ENCODE measurements at regions not wholly inside any gene's neighbourhood (a gene's known extent, or its start where the extent isn't known, plus 50 kb on each side); places are given as distances from the start of the nearest gene placed in this dataset.
"Not testable (repeated sequence)": the region's sequence is repeated elsewhere in the genome, so short reads cannot be mapped to it uniquely, and the experiment has no call there.

DNA sequence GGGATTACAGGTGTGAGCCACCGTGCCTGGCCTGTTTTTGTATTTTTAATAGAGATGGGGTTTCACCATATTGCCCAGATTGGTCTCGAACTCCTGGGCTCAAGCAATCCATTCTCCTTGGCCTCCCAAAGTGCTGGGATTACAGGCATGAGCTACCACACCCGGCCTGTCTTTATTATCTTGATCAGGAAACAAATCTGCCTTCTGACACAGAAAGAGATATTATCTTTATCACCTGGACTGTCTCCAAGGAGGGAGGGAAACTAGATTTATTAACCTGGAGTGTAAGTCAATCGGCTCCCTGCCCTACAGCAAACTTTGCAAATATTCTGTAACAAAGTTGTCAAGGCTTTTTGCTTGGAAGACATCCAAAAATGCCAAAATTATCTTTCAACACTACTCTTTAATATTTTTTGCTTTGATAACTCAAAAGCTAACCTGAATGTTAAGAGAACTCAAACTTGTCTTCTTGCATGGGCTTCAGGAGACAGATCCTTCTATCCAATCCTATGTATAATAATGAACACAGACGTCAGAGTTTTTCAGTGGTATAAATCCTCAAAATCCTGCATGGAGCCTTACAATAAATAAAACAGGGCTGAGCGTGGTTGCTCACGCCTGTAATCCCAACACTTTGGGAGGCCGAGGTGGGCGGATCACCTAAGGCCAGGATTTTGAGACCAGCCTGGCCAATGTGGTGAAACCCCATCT lies 85.0 kb upstream of the LOC128125822 start:
- no peak for DNase-seq

DNA sequence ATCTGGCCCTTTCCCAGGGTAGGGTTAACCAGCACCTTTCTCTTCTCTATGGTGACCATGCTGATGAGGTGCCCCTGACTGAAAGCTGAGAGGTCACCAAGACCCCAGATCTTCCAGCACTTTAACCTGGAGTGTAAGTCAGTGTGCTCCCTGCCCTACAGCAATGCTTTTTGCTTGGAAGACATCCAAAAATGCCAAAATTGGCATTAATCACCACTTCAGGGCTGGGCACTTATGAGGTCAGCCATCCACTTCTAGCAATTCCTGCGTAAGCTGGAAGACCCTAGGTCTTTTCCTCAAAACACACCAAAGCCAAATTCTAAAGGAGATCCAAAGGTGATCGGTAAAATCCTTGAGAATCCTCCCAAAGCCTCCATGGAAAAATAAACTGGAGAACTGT lies 81.2 kb upstream of the LOC128125822 start:
- no peak for DNase-seq

DNA sequence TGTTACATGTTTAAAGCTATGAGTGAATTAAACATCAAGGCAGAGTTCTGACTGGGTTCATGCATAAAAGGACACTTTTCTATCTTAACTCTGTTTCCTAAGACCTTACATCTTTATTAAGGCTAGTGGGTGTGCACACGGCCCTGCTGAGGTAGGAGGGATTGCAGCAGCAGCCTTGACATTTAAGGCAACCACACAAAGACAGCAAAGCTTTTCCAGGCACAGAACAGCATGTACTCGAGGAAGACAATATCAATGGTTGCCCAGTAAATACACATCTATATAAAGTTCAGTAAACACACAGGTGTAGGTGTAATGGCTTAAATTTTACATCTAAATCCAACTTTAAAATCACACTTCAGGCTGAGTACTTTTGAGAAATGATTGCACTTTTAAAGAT lies 79.8 kb upstream of the LOC128125822 start:
- DNase-seq, result no peak

DNA sequence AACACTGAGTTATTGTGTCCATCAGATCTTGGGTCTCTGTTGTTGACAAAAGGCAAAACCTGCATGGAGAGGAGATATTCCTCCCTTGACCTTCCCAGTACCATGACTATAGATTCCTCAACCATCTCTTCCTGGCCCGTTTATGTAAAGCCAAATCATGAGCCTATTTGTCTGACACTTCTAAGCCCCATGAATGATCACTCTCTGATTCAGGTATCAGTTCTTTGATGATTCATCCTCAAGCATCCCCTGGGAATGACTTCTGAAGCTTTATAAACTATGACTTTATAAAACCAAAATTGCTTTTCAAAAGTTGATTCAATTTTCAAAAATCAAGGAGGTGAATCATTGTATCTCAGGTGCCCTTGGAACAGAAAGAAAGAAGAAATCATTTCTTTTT lies 78.7 kb upstream of the LOC128125822 start:
- DNase-seq, result no peak

DNA sequence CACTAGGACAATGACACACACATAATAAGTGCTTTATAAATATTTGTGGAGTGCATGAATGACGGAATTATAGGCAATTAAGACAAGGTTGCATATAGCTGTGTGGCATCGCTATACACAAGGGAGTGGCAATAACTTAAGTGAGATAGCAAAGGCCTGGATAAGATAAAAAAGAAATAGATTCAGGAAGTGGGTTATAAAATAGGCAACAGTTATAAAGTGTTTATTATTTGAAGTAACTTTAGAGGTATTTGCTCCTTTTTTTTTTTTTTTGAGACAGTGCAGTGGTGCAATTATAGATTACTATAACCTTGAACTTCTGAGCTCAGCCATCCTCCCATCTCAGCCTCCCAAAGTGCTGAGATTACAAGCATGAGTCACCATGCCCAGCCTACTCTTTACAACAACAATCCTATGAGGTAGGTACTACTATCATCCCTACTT lies 75.9 kb upstream of the LOC128125822 start:
- DNase-seq, result no peak

DNA sequence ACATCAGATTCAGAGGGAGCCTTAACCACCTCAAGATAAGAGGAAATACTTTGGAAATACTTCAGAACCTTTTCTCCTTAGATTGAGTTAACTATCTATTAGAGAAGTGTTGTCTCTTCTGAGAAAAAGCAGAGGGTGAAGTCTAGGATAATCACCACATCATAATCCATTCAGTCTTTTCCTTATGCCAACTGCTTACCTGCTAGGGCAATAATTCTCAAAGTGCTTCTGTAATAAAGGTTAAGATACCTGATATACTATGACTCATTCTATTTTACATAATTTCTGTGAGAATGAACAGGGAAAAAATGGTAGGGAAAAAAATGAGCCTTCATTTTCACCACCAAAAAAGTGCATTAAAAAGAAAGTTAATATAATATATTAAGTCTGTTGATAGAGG lies 70.1 kb upstream of the LOC128125822 start:
- no peak for DNase-seq

DNA sequence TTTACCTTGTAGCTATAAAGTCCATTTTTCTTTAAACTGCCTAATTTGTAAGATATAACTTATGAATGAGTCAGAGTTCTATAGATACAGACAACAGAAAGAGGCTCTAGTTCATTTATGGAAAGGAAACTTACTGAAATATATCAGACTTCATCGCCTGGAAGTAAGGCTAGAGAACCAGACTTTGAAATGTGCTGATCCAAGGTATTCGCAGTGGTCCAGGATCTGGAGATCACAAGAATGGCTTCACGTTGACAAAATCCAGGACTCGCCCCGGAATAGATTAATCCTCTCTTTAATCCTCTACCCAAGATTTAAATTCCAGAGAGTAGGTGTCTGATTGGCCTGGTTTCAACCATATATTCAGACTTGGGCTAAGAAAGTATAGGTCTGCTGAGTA lies 69.1 kb upstream of the LOC128125822 start:
- DNase-seq, result no peak

DNA sequence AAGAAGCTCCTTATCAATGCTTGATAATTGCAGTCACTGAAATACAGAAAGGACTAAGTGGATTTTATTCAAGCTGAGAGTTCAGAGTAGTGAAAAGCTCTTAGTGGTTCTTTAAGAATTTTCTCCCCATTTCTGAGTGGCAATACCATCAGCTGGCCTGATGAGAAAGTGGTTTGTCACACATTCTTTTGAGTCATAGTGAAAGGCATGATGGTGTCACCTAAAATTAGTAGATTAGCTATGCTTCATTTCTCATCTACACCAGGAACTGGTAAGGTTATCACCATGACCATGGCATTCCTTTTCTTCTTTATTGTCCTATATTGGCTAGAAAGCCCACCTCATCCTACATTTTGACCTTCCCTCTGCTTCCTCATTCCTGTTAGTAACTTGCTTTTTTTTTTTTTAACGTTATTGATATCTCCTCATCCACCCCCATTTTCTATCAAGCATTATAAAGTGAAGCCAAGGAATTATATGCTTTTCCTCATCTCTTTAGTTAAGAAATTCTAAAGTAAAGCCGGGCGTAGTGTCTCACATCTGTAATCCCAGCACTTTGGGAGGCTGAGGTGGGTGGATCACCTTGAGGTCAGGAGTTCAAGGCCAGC lies 67.4 kb upstream of the LOC128125822 start:
- no peak for DNase-seq

DNA sequence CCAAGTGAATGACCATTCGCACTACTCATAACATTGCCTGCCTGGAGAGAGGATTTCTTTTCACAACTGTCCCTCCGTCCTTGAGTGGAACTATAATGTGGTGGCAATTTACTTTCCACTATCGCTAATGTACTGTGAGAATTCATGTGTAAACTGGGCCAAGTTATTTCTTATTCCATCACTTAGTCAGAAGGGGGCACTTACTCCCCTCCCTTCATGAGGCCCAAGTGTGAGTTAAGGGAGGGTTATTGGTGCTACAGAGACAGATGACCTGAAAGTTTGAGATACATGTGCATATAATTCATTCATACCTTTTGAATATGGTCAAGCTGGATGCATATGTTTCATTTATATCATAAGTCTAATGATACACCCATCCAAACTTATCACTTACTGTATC lies 65.2 kb upstream of the LOC128125822 start:
- no peak for DNase-seq

DNA sequence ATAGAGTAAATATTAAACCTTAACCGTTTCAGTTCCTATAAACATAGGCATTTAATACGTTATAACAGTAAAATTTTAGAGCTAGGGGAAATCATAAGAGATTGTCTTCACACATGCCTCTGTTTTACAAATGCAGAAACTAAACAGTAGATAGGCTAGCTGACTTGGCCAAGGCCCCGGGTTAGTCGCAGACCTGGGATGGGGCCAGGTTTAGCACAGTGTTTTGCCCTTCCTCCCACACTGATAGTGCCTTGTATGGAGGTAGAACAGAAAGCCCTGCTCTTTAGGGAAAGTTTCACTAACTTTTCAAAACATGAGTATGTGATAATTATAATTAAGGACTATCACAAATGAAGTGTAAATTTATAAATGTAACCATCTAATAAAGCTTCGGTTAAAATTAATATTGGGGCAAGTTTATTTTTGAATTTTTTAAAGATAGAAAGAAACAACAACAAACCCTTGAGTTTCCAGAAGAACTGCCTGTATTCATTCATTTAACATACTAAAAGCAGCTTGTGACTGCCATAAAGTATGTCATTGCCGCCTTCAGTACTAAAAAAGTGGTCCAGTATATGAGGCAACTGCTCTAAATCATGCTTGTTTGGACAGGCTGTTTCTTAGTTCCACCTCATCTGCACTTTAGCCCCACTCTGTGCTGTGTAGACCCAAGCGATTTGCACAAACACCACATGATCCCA lies 62.5 kb upstream of the LOC128125822 start:
- DNase-seq, result no peak

DNA sequence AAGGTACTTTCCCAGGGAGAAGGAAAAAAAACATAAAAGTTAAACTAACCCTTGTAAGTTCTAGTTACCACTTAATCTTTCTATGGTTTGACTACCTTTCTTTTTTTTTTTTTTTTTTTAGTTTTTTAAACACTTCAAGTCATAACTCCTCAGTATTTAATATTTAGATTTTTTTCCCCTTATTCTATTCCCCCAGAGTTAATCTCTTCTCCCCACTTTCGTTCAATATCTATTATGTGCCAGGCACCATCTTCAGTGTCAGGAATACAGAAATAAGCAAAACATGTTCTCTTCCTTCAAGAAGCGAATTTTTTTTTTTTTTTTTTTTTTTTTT lies 62.0 kb upstream of the LOC128125822 start:
- no peak for DNase-seq

DNA sequence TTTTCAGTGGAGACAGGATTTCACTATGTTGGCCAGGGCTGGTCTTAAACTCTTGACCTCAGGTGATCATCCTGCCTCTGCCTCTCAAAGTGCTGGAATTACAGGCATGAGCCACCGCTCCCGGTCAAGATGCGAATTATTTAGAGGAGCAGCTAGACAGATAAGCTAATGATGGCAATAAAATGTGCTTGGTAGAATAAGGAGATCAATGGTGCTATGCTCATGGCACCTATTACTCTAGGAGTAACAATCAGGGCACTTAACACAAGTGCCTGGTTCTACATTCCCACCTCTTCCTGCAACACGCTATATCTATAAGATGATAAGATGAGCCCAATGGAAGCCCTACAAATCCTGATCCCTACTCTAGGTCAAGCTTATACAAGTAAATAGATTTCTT lies 61.4 kb upstream of the LOC128125822 start:
- DNase-seq, result no peak

DNA sequence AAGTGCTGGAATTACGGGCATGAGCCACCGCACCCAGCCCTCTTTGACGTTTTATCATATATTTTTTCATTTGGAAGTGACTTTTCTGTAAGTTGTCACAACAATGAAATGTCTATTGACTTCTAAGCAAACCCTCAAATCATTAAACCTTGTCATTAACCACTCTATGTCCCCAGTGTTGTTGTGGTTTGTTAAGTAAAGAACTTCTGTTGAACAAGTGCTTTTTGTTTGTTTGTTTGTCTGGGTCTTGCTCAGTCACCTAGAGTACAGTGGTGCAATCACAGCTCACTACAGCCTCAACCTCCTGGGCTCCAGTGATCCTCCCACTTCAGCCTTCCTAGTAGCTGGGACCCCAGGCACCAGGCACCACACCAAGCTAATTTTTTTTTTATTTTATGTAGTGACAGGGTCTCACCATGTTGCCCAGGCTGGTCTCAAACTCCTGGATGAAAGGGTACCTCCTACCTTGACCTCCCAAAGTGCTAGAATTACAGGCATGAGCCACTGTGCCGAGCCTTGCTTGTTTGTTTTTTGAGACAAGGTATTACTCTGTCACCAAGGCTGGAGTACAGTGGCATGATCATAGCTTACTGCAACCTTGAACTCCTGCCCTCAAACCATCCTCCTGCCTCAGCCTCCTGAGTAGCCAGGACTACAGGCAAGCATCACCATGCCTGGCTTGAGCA lies 57.6 kb upstream of the LOC128125822 start:
- DNase-seq, result no peak

DNA sequence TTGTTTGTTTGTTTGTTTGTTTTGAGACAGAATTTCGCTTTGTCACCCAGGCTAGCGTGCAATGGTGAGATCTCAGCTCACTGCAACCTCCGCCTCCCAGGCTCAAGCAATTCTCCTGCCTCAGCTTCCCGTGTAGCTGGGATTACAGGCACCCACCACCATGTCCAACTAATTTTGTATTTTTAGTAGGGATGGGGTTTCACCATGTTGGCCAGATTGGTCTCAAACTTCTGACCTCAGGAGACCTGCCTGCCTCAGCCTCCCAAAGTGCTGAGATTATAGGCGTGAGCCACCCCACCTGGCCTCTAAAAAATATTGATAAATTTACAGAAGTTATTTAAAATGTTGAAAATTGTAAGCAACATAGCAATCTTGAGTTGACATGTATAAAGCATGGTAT lies 57.1 kb upstream of the LOC128125822 start:
- not testable (repeated sequence) for DNase-seq

DNA sequence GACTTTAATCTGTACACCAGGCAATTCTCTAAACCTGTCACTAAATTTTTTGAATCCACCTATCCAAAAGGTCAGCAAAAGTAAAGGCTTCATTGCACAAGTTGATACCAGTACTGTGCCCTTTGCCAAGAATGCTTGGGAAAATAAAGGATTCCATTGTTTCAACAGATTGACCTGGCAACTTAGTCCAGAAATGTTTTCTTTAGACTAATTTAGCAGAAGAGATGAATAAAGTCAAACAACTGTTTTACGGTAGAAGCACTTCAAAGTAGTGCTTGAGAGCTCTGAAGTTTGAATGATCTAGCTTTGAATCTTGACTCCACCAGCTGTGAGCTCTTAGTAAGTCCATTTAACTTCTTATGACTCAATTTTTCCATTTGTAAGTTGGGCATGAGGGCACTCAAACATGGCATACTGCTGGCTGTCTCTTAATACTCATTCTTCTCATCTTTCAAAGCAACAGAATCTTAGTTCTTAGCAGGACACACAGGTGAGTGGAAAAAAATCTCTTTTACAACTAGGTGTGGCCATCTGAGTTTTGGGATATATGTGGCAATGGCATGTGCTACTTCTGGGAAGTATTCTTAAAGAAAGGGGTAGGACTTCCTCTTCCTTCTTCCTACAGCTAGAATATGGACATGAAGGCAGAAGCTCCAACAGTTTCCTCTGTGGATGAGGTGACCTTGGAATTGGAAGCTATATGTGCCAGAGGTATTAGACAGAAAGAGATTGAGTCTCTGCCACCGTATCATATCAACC lies 55.9 kb upstream of the LOC128125822 start:
- no peak for DNase-seq

DNA sequence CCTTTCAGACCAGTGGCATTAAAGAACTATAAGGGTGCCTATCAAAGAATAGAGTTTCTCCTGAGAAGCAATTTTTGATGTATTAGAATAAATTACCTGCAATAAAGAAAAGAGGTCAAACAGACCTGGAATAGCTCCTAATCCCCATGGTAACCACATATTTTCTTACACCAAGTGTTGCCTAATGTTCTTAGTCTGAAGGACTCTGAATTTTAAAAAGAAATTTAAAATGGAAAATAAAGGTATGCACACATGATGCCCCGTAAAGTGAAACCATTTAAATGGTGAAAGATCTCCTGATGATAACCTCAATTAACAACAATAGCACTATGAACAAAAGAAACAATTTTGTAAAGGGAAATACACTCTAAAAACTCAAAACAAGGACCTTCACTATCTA lies 55.1 kb upstream of the LOC128125822 start:
- no peak for DNase-seq

DNA sequence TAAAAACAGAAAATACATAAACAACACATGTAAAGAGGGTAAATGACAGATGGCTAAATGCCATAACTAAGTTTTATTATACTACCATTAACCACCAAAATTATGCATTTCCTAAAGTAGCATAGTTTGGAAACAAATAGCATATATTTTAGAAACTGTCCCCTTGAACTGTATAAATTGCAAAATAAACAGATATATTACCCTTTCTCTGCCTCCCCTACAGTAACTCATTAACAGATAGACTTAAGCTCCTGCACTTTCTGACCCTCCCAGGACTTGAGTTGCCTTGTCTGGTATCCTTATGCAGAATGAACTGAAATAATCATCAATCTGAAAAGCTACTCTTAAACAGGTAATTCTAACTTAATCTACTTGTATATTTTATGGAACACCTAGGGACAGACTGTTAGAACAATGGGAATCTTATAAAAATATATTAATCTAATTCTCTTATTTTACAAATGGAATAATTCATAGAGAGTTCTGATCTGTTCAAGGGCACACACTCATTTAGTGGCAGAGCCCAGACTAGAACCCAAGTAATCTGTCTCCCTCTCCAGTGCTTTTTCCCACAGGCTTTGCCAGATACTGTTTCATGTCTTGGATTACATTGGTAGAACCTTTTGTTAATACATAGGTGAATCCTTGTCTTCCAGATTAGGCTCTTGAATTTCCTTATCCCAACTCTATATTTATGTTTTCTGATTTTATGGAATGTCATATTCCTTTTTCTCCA lies 50.6 kb upstream of the LOC128125822 start:
- DNase-seq, result no peak
